GM12891 (cell line): ENCODE measurements at regions not wholly inside any gene's neighbourhood (a gene's known extent, or its start where the extent isn't known, plus 50 kb on each side); places are given as distances from the start of the nearest gene placed in this dataset.

Experiments
- POLR2A ChIP-seq: IDR thresholded peaks from 2 replicates; pipeline ENCODE4 v1.6.1; 2011; ENCODE audit warnings: low read depth, low read length, control low read depth
- POLR2AphosphoS5 ChIP-seq: IDR thresholded peaks from 2 replicates; pipeline ENCODE4 v1.6.1; 2011; ENCODE audit warnings: low read depth, low read length, control low read depth
- SPI1 ChIP-seq: IDR thresholded peaks from 2 replicates; pipeline ENCODE4 v1.6.1; 2011; ENCODE audit warnings: low read depth, low read length, control low read depth
- TAF1 ChIP-seq: IDR thresholded peaks from 2 replicates; pipeline ENCODE4 v1.6.1; 2011; ENCODE audit warnings: low read depth, low read length, control low read depth

GRCh38 chr4:29619168-29619567, 1101.0 kb upstream of the PCDH7 start:
- TF ChIP-seq POLR2A (no peak), TAF1 (no peak), POLR2AphosphoS5 (no peak), SPI1 (no peak)
